Germinal center (tissue), 1 donor: ENCODE measurements at regions not wholly inside any gene's neighbourhood (a gene's known extent, or its start where the extent isn't known, plus 50 kb on each side); places are given as distances from the start of the nearest gene placed in this dataset.
"Not testable (repeated sequence)": the region's sequence is repeated elsewhere in the genome, so short reads cannot be mapped to it uniquely, and the experiment has no call there.

Experiments
- DNase-seq: peaks from one replicate; pipeline ENCODE4 v3.0.0; 2012; ENCODE audit warnings: mixed read lengths, low spot score

GRCh38 chr20:57787151-57787989, 77.6 kb upstream of the PMEPA1 start:
- no peak for DNase-seq

- no peak for DNase-seq
These were observed 76.6 kb upstream of the PMEPA1 start for GRCh38 chr20:57786304-57786932.

- no peak for DNase-seq
These were observed 75.9 kb upstream of the PMEPA1 start for GRCh38 chr20:57785720-57786119.

- no peak for DNase-seq
These were observed 75.2 kb upstream of the PMEPA1 start for GRCh38 chr20:57785061-57785460.

DNA sequence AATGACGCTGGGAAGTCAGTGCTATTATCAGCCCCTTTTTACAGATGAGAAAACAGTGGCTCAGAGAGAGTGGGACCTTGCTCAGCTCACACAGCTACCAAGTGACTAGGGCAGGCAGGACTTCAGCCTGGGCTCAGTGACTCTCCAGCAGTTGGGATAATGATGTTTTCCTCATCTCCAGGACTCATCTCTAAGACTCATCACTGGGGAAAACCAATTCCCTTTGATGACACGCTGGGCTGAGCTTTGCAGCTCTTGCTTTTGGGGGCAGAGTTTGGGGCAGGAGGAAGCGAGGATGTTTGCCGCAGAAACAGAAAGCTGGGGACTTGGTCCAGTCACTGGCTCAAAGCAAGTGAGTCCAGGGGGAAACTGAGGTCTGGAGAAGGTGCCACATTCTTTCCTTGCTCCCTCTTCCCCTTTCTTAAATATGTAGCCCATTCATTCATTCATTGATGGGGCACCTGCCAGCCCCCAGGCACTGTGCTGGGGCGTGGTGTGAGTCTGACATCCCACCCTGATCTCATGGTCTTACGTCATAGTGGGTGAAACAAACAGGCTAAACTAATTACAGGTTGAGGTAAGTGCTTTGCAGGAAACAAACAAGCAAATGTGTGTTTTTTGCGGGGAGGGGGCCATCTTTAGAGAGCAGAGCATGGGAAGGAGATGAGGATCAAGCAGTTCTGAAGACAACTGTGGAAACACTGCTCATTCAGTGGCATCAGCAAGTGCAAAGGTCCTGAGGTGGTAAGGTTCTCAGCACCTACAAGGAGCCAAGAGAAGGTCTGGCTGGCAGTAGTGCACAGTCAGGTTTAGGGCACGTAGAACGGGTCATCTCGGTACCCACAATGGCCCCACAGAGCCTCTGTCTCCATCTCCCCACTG, 74.4 kb upstream of the PMEPA1 start:
- no peak for DNase-seq

DNA sequence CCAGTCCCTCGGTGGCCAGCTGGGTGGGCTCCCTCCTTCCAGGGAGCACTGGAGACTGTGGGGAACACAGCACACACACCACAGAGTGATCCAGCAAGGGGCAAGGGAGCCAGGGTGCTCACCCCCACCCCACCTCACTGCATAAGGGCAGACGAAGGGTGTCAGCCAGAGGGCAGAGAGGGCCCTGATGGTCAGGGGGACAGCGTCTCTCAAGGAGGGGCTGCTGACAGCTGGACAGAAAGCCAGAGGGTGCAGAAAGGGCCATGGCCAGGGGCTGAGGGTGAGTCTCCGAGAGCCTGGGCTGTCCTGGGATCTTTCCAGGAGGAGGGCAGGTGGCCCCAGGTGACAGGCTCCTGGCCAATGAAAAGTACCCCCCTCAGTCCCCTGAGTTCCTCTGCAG, 73.4 kb upstream of the PMEPA1 start:
- no peak for DNase-seq

GRCh38 chr20:57782631-57783041, 72.8 kb upstream of the PMEPA1 start:
- no peak for DNase-seq

GRCh38 chr20:57781901-57782300, 72.1 kb upstream of the PMEPA1 start:
- DNase-seq: no peak

DNA sequence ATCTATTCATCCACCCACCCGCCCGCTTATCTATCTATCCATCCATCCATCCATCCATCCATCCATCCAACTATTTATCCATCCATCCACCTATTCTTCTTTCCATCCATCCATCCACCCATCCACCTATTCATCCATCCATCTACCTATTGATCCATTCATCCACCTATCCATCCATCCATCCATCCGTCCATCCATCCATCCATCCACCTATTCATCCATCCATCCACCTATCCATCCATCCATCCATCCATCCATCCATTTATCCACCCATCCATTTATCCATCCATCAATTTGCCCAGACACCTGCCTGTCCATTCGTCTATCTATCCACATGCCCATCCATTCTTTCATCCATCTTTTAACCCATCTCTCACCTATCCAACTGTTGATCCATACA, 71.1 kb upstream of the PMEPA1 start:
- DNase-seq: no peak

GRCh38 chr20:57780398-57780797, 70.6 kb upstream of the PMEPA1 start:
- DNase-seq: no peak

- no peak for DNase-seq
These were observed 69.7 kb upstream of the PMEPA1 start for GRCh38 chr20:57779401-57780003.

- DNase-seq: no peak
These were observed 68.1 kb upstream of the PMEPA1 start for GRCh38 chr20:57777911-57778310.

- DNase-seq: no peak
These were observed 65.1 kb upstream of the PMEPA1 start for GRCh38 chr20:57774951-57775350.

- DNase-seq: no peak
These were observed 64.5 kb upstream of the PMEPA1 start for GRCh38 chr20:57774111-57774880.

- DNase-seq: no peak
These were observed 63.4 kb upstream of the PMEPA1 start for GRCh38 chr20:57773059-57773815.

DNA sequence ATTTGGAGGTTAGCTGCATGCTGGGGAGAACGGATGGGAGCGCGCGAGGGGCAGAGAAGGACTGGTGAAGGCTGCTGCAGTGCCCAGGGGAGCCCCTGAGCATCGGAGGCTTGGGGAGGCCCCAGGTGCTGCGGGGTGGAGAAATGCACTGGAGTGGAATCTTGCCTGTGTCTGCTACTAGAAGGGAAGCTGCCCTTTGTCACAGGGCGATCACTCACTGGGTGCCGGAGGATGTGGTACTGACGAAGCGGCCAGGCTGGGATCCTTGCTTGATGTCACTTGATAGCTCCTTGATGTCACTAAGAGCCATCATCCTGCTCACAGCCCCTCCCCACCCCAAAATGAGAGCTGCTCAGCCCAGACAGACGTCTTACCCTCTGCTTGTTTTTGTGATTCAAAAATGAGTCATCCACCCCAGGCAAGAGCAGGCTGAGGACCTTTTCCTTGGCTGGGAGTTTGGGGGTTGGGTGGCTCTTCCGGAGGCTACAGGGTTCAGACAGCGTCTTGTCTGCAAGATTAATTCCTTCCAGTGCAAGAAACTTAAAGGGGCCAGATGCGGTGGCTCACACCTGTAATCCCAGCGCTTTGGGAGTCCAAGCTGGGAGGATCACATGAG, 62.6 kb upstream of the PMEPA1 start:
- DNase-seq: no peak

DNA sequence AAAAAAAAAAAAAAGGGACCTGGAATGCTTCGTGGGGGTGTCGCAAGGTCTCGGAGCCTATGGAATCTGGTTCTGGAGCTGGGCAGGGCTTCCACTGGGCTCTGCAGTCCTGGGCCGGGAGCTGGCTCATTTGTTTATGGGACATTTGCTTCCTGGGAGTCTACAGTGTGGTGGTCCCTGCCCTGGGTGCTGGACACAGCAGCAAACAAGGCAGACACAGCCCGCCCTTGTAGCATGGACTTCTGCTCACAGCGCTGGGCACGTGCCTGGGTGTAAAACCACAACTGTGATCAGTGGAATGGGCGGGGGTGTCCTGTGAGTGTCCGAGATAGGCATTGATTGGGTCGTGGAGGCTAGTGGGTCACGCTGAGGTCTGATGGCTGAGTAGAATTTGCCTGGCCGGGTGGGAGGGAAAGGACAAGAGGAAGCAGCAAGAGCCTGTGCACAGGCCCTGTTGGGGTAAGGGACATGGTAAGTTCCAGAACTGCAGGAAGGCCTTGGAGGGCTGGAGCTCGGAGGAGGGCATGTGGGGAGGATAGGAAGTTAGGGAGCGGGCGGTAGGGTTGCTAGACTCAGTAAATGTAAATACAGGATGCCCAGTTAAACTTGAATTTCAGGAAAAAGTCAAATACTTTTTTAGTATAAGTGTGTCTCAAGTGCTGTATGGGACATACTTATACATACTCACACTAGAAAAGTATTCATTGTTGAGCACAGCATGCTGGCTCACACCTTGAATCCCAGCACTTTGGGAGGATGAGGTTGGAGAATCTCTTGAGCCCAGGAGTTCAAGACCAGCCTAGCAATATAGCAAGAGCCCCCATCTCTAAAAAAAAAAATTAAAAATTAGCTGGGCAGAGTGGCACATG, 61.3 kb upstream of the PMEPA1 start:
- DNase-seq: no peak

DNA sequence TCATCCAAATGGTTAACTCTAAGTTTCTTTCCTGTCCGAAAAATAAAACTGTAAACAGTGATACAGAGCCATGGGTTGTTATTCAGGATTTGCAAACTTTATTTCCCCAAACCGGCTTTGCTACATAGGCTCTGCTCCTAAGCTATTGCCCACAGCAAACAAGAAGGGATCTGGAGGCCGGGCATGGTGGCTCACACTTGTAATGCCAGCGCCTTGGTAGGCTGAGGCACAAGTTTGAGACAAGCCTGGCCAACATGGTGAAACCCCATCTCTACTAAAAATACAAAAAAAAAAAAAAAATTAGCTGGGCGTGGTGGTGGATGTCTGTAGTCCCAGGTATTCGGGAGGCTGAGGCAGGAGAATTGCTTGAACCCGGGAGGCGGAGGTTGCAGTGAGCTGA, 60.6 kb upstream of the PMEPA1 start:
- not testable (repeated sequence) for DNase-seq

- no peak for DNase-seq
These were observed 59.9 kb upstream of the PMEPA1 start for GRCh38 chr20:57769756-57770155.
